ENCODE measurements at regions not wholly inside any gene's neighbourhood (a gene's known extent, or its start where the extent isn't known, plus 50 kb on each side); places are given as distances from the start of the nearest gene placed in this dataset.

DNA sequence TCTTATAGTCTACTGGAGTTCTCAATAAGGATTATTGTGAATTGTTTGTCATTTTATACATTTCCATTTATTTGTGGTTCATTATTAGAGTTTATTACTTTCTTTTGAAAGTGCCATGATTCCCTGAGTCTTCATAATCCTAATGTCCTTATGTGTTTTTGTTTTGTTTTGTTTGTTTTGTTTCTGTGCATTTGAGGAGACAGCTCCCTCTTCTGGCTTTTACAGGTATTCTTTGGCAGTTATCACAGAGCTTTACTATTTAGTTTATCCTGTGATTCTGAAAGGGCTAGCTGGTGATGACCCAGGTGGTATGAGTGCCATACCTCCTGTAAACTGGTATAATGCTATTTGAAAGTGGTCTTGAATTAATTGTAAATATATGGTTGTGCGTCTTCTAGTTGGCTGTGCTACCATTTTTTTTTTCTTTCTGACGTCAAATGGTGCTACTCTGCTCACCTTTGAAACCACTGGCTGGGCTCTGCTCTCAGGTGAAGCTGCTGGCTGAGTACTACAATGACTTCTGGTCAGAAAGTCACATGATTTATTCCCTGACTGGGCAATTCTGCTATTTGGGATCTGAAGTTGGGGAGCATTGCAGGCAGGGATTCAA is 751.2 kb downstream of the JRKL start:
- FAIRE-seq (no peak), ATAC-seq (peak; percentile 77), DNase-seq (ENCODE audit: low read depth, low spot score) (no peak)
- SMC1A ChIA-PET (ENCODE audit: uncharacterized antibody, unreplicated experiment) = interaction anchor here (0.7 to 2.0 kb wide), 19 partner anchors 10 to 1877 kb away, joined by 3 to 37 read pairs (median 4); no protein-coding TSS in a partner anchor
- Histone ChIP-seq H3K4me3 (no peak overlapping the region), H3K36me3 (ENCODE audit: control insufficient read depth in 2 of 2, insufficient read depth in 2 of 2, low read length in 1 of 2) (no peaks in the 10 kb centered on the region), H2AFZ (ENCODE audit: control insufficient read depth, low read depth, low read length) (no peak overlapping the region), H3K4me1 (ENCODE audit: control insufficient read depth, insufficient read depth, low read length) (no peaks in the 10 kb centered on the region), H3K27ac (ENCODE audit: control insufficient read depth, insufficient read depth) (no peak overlapping the region), H3K27me3 (replicated peaks in 1 of 2; ENCODE audit: control insufficient read depth in 2 of 2, insufficient read depth in 2 of 2, low read length in 1 of 2) (no peaks in the 10 kb centered on the region), H3K9ac (ENCODE audit: control insufficient read depth, insufficient read depth, low read length) (no peak overlapping the region), H3K79me2 (ENCODE audit: control insufficient read depth, insufficient read depth, low read length) (no peaks in the 10 kb centered on the region), H3K4me2 (ENCODE audit: control insufficient read depth, insufficient read depth) (no peak overlapping the region), H4K20me1 (ENCODE audit: control insufficient read depth, insufficient read depth) (no peaks in the 10 kb centered on the region), H3K9me3 (replicated peaks; ENCODE audit: control insufficient read depth, insufficient read depth, low read length) (no peaks in the 10 kb centered on the region)
- intact Hi-C loops (cut with micrococcal nuclease; ENCODE audit: unreplicated experiment) = loop anchor here (1.0 kb wide), 1 partner anchor 677 kb away; no protein-coding TSS in a partner anchor
- POLR2A ChIA-PET = interaction anchor here (1.0 kb wide), 1 partner anchor 678 kb away, joined by 3 read pairs; no protein-coding TSS in a partner anchor
- RAD21 ChIA-PET (ENCODE audit: unreplicated experiment) = interaction anchor here (0.6 to 2.1 kb wide), 15 partner anchors 14 to 782 kb away, joined by 3 to 34 read pairs (median 4); no protein-coding TSS in a partner anchor
- in situ Hi-C loops (cut with MboI) = no loop called here
- BruUV-seq (replicated peaks) = no TSS peak
- TF ChIP-seq RAD21 (IDR thresholded peaks at IDR 0.05; ENCODE audit: insufficient read depth, low read depth, low read length) (peak; percentile 70), SMC3 (IDR thresholded peaks at IDR 0.05; ENCODE audit: borderline replicate concordance, low read length) (peak; percentile 74; the same call in 1 of the 2 replicates)
- TF ChIP-seq, protein P1, sequence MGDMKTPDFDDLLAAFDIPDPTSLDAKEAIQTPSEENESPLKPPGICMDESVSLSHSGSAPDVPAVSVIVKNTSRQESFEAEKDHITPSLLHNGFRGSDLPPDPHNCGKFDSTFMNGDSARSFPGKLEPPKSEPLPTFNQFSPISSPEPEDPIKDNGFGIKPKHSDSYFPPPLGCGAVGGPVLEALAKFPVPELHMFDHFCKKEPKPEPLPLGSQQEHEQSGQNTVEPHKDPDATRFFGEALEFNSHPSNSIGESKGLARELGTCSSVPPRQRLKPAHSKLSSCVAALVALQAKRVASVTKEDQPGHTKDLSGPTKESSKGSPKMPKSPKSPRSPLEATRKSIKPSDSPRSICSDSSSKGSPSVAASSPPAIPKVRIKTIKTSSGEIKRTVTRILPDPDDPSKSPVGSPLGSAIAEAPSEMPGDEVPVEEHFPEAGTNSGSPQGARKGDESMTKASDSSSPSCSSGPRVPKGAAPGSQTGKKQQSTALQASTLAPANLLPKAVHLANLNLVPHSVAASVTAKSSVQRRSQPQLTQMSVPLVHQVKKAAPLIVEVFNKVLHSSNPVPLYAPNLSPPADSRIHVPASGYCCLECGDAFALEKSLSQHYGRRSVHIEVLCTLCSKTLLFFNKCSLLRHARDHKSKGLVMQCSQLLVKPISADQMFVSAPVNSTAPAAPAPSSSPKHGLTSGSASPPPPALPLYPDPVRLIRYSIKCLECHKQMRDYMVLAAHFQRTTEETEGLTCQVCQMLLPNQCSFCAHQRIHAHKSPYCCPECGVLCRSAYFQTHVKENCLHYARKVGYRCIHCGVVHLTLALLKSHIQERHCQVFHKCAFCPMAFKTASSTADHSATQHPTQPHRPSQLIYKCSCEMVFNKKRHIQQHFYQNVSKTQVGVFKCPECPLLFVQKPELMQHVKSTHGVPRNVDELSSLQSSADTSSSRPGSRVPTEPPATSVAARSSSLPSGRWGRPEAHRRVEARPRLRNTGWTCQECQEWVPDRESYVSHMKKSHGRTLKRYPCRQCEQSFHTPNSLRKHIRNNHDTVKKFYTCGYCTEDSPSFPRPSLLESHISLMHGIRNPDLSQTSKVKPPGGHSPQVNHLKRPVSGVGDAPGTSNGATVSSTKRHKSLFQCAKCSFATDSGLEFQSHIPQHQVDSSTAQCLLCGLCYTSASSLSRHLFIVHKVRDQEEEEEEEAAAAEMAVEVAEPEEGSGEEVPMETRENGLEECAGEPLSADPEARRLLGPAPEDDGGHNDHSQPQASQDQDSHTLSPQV (IDR thresholded peaks at IDR 0.05) = no peak
- TF ChIP-seq, protein P2, sequence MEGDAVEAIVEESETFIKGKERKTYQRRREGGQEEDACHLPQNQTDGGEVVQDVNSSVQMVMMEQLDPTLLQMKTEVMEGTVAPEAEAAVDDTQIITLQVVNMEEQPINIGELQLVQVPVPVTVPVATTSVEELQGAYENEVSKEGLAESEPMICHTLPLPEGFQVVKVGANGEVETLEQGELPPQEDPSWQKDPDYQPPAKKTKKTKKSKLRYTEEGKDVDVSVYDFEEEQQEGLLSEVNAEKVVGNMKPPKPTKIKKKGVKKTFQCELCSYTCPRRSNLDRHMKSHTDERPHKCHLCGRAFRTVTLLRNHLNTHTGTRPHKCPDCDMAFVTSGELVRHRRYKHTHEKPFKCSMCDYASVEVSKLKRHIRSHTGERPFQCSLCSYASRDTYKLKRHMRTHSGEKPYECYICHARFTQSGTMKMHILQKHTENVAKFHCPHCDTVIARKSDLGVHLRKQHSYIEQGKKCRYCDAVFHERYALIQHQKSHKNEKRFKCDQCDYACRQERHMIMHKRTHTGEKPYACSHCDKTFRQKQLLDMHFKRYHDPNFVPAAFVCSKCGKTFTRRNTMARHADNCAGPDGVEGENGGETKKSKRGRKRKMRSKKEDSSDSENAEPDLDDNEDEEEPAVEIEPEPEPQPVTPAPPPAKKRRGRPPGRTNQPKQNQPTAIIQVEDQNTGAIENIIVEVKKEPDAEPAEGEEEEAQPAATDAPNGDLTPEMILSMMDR (IDR thresholded peaks at IDR 0.05 in 2 of 3, conservative IDR thresholded peaks at IDR 0.05 in 1 of 3; ENCODE audit: control insufficient read depth in 2 of 3, extremely low read depth in 1 of 3, insufficient read depth in 1 of 3, low read depth in 3 of 3, low read length in 3 of 3) = peak; percentile 50 to 56 (median 55); a peak in 5 of 6 replicates
- CTCF ChIA-PET = interaction anchor here (0.6 to 2.4 kb wide), 29 partner anchors 12 to 1874 kb away, joined by 3 to 75 read pairs (median 3); no protein-coding TSS in a partner anchor
- 0% methylated on average over 2 of the region's 2 CpGs for WGBS (ENCODE audit: insufficient coverage, insufficient replicate concordance, low lambda C conversion rate, missing lambda C conversion rate)

Measured in GM12878 (cell line).